HCEC 1CT (cell line): ENCODE measurements at regions not wholly inside any gene's neighbourhood (a gene's known extent, or its start where the extent isn't known, plus 50 kb on each side); places are given as distances from the start of the nearest gene placed in this dataset.

Experiments
- DNase-seq: peaks from one replicate; pipeline ENCODE4 v3.0.0-alpha.2; 2017

DNA sequence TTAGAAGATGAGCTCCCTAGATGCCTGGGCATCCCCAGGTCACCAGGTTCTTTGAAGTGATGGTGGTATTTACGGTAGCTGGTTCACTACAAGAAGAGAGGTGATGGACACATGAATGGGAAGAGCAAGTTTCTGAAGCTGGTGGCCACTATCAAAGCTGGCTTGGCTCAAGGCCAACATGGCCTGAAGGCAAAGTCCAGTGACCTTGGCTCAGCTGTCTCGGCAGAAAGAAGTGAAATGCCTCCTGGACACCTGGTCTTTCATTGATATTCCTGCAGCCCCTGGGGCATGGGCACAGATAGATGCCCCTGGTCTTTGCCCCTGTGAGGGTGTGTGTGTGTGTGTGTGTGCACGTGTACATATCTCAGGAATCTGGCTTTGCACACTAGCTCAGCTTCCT is 441.8 kb upstream of the TMPO start:
- DNase-seq, result no peak

DNA sequence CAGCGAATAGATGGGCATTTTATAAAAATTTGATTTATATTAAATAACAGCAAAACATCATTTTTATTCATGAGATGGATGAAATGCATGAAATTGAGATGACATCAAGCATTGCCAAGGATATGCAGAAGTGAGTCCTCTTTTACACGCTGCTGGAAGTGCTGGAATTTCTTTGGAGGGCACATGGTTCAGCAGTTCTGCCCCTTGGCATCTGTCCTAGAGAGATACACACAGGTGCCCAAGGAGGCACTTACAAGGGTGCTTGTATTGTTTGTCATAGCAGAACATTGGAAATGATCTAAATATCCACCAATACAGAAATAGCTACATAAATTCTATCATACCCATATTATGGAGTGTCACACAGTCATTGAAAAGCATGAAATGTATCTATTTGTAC is 441.1 kb upstream of the TMPO start:
- DNase-seq, result no peak

DNA sequence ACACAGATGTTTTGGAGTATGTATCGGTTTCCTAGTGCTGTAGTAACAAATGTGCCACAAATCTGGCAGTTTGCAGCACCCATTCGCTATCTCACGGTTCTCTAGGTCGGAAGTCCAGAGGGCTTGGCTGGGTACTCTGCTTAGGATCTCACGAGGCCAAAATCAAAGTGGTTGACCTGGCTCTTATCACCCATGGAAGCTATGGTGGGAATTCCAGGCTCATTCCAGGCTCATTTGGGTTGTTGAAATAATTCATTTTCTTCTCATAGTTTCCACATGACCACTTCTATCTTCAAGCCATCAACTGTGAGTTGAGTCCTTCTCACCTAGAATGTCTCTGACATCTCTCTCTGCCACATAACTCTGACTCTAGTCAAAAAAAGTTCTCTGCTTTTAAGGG is 431.0 kb upstream of the TMPO start:
- DNase-seq, result no peak

DNA sequence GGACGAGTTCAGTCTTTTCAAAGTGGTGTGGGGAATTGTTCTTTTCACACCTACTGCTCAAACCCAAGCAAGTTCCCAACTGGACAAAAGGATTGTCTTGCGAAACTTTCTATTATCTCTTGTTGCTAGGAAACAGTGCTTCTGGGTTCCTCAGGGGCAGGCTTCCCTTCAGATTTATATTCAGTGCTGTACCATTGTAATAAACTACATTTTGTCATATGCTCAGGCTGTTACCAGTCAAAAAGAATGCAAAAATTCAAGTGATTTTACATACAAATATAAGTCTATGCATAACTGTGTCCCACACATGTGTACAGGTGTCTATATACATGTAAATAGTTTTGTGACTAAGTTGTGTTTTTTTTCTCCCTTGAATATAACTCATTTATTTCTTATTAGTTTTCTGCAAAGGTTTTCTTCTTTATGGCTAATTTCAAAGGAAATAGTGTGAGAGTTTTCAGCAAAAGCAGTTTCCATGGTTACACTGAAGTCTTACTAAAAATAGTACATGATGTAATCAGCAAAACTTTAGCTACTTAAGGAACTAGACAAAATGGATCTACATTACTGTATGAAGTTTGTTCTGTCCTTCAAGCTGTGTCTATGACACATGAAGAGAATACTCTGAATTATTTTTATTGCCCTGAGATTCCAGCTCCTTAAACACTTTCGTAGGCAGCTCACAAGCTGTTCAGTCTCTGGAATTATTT is 430.2 kb upstream of the TMPO start:
- DNase-seq, result no peak

DNA sequence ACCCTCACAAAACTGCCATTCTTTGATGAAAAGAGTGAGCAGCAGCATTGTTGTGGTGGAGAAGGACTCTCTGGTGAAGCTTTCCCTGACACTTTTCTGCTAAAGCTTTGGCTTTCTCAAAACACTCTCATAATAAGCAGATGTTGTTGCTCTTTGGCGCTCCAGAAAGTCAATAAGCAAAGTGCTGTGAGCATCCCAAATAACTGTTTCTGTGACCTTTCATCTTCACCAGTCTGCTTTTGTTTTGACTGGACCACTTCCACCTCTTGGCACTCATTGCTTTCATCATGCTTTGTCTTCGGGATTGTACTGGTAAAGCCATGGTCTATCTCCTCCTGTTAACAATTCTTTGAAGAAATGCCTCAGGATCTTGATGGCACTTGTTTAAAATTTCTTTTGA is 424.7 kb upstream of the TMPO start:
- no peak for DNase-seq

DNA sequence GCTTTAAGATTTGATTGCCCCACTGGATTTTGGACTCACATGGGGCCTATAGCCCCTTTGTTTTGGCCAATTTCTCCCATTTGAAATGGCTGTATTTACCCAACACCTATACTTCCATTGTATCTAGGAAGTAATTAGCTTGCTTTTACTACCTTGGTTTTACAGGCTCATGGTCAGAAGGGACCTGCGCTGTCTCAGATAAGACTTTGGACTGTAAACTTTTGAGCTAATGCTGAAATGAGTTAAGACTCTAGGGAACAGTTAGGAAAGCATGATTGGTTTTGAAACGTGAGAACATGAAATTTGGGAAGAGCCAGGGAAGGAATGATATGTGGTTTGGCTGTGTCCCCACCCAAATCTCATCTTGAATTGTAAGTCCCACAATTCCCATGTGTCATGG is 419.0 kb upstream of the TMPO start:
- DNase-seq, result no peak

DNA sequence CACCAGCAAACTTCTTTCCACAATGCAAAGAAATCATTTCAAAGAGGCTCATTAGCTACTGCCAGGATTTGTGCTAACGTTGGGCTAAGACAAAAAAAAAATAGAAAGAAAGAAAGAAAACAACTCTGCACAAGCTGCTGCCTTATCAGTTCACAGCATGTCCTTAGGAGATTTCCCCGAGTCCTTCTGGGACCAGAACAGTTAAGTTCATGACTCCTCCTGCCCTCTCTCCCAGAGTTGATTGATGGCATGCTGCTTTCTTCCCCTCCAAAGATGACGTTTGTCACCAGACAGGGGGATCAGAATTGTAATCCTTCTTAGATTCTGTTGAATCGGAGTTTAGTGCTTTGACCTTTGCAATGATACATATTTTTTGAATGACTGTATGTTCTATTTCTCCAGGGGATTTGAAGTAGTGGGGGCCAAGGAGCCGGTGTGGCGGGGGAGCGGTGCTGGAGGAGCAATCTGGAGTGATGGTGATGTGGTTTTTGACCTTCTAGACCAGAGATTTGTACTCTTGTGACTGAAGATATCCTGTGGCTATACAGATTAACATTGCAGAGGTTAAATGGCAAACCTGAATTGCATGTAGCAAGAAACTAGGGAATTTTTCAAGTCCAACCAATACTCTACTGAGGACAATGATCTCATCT is 409.2 kb upstream of the TMPO start:
- no peak for DNase-seq

DNA sequence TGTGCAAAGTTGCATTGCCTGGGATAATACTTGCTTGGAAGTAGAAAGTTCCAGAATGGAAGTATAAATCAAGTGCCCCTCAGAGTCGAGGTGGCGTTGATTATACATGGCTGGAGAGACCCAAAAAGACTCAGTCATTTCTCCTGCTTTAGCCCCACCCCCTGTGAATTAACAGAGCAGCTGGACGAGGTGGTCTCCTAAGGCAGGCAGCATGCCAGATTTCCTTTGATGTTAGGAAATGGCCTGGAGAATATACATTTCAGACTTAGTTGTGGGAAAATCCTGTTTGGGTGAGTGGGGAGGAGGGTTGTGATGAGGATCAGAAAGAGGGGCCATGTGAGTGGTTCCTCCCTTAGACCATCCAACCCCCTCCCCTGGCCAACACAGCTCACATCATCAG is 406.1 kb upstream of the TMPO start:
- DNase-seq, result no peak

DNA sequence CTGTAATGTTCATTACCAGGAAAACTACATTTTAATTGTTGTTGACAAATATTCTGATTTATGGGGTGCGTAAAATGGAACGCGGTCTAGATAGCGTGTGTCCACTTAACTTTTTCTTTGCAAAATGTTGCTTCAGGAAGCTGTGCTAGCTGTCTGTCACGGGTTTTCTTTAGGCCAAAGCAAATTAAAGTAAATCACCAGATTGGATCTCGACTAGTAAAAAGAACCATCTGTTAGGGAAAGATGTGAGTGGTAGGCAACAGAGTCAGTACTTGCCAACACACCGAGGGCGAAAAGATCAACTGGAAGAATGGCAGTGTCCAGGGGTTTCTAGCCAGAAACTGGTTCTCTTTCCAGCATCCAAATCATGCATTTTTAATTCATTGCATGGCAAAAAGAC is 404.9 kb upstream of the TMPO start:
- DNase-seq, result no peak

DNA sequence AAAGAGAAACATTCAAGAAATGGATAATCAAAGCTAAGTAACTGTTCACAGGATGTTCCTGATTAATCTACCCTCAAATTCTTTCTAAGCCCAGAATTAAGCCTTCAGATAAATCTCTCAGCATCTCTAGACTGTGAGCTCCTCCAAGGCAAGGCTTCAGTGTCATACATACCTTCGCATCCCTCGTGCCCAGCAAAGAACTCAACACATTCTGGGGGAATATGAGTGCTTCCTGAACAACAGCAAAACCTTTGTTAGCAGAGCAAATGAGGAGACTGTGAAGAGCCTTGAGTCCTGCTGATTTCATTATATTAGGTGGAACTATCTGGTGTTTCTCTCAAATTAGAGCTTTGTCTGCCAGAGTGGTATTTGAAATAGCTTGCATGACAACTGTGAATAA is 401.8 kb upstream of the TMPO start:
- no peak for DNase-seq

DNA sequence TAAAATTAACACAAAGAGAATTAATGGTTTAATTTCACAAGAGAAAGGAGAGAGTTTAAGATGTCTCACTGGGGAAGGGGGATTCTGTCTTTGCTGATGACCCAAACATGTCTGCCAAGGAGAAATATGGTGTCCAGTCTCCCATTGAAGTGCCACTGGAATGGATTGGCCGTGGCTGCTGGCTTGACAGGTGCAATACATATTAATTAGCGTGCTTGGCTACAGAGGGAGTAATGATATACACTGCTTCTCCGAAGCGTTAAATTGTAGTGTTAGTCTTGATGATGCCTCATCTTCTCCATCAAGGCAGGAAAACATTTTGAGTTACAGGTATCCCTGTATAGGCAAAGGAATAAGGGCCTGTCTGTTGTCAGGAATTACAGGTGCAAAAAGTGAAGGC is 393.4 kb upstream of the TMPO start:
- no peak for DNase-seq

DNA sequence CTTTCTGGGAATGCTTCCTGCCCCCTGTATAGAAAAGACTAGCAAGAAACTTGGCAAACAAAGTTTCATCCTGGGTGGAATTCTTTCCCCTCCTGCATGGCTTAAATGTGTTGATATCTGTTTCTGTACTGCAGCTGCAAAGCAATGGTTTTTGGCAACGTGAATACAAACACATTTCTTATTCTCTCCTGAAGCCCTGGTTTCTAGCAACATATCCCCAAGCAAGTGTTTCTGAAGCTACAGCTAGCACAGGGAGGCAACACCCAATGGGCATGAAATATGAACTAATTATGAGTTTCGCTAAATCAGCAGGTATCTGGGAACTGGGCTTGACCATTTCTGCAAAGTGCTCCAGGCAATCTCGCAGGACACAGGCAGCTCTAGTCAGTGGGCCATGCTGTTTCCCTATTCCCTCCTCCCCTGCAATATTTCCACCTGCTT is 392.3 kb upstream of the TMPO start:
- no peak for DNase-seq

DNA sequence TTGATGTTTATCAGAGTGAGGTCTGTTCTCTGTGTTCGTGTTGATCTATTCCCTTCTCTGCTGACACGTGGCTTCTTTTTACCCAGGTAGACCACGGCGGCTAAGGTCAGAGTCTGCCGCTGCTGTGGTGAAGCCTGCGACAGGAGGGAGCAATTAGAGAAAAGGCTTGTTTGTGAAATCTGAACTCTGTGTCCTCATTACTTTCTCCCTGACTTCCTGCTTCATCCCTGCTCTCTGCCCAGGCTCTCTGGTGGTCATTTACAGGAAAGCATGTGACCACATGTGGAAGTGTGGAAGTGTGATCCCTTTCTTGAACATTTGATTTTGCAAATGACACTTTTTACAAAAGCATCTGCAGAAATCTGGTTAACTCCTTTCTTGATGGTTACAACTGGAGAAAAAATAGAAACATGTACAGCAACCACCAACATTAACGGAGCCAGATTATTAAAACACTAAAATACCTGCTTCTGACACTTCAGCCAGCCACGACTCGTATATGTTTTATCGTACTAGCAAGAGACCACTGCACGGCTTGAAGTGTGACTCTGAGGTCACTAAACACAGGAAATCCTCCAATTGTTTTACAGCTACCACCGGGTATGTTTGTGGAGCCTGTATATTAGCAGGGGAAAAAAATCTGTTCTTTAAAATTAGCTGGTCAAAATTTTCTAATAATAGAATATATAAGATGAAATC is 388.6 kb upstream of the TMPO start:
- DNase-seq, result no peak

DNA sequence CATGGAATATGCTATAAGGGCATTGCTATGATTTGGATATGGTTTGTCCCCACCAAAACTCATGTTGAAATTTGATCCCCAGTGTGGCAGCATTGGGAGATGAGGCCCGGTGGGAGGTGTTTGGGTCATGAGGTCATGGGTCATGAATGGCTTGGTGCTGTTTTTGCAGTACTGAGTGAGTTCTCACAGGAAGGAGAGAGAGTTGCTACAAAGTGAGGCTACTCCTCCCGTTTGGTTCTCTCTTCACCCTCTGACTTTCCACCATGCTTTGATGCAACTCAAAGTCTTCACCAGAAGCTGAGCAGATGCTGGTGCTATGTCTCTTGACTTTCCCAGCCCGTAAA is 388.1 kb upstream of the TMPO start:
- no peak for DNase-seq

DNA sequence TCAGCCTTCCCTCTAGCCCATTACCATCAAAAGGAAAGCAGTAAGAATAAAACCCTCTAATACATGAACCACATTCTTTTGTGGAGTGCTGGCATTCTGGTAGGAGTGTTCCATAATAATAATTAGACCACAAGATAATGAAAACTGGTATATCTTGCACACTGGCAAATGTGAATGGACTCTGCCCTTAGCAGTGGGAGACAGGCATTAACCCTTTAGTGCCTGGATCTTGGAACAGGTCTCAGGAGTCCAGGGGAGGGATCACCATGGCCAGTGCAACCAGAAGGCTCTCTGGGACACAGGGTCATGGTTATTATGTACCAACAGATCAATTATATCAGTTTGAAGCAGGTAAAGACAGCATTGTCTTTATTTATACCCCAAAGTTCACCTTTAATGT is 387.5 kb upstream of the TMPO start:
- no peak for DNase-seq

DNA sequence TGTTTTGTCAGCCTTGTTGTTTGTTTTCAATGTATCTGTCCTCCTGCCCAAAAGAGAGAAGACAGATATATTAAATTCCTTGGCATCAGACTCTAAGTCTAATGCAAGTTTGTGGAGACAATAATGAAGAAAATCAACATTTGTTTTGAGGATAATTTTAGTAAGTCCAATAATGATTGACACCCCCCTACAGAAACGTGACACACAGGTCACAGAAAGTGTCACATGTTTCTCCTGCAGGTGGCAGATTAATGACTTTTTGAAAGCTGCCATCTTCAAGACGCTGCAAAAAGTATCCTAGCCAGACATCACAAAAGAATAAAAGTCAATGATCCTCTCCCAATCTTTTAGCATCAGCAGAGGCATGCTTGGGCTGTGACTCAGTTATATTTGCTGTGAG is 378.8 kb upstream of the TMPO start:
- DNase-seq, result no peak

DNA sequence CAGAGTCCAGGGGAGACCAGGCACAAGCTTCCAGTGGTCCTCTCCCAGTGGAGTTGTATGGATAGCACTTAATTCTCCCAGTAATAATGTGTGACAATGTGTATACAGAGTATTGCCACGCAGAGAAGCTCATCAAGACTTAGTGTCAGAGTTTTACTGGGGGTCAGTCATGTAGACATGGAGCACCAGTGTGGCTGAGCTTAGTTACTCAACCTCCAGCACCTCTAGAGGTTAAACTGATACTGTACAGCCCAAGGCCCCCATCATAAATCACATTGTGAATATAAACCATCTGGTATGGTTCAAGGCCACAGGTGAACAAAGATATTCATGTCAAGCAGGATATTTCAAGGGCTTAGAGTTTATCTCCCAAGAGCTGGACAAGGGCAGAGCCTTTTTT is 378.1 kb upstream of the TMPO start:
- no peak for DNase-seq

DNA sequence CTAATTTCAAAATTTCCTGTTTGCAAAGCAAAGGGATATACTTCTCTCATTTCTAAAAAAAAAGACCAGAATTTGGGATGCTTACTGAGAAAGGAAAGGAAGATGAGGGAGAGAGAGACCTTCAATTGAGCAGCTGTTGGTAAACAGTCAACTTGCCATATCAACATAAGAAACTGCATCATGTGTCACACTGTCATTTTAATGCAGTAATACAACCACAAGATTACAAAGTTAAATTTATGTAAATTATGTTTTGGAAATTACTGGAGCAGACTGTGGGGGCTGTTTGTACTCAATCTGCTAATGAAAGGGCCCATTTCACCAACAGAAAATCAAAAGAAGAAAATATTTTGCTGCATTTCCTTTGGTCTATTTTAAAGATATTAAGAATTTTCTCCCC is 370.4 kb upstream of the TMPO start:
- no peak for DNase-seq

DNA sequence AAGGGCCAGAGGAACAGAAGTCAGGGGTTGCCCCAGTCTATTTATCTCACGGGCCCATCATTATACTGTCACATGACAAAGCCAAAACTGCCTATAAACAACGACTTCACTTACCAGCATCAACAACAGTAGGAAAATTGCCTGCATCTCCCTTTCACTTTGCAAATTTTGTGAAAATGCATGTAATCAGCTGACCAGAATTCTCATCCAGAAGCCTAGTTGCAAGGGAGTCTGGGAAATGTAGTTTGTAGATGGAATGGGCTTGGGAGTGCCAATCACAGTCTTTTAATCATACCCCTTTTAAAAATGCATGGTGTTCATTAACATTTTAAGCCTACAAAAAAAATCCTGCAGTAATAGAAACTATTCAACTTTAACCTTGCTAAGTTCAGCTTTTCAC is 369.3 kb upstream of the TMPO start:
- no peak for DNase-seq

DNA sequence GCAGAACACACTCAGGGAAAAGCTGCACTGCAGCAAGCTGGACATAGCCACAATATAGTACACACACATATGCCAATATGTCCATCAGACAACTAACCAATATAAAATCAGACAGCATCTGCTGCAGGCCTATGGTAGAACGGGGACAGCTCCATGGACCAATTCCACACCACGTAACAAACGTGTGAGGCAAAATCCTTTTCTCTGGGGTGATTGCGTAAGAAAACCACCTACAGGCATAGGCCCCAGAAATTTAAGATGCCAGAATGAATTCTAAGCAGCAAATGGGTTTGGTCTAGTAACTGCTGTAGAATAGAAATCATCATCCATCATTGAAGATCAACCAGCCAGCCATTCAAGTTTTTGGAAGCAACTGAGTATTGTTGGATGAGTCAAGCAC is 368.9 kb upstream of the TMPO start:
- no peak for DNase-seq

DNA sequence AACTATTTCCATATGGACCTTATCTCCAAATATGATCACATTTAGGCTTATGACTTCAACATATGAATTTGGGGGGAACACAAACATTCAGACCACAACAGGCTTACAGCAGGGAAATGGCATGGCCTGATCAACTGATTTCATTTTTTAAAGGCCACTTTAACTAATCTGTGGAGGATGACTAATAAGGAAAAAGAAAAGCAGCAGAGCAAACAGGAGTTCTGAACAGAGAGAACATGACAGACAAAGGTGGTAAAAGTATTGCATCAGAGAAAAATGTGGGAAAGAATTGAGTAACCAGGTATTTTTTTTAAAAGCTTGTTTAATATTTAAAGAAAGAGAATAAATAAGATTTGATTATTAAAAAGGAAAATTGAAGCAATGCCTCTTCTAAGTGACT is 366.1 kb upstream of the TMPO start:
- no peak for DNase-seq

DNA sequence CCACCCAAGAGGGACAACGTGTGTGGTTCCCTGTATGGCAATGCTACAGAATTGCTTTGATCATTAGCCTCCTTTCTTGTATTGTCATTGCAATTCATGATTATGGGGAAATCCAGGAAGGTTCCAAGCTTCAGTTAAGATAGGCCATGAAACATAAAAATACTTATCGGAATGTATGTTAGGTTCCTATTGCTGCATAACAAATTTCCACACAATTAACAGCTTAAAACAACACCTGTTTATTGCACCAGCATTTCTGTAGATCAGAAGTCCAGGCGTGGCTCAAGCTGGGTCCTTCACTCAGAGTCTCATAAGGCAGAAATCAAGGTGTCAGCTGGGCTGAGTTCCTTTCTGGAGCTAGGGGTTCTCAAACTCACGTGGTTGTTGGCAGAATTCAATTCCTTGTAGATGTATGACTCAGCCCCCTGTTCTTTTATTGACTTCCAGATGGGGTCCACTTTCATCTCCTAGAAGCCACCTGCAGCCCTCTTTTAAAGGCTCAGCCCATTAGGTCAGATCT is 365.6 kb upstream of the TMPO start:
- DNase-seq, result no peak

DNA sequence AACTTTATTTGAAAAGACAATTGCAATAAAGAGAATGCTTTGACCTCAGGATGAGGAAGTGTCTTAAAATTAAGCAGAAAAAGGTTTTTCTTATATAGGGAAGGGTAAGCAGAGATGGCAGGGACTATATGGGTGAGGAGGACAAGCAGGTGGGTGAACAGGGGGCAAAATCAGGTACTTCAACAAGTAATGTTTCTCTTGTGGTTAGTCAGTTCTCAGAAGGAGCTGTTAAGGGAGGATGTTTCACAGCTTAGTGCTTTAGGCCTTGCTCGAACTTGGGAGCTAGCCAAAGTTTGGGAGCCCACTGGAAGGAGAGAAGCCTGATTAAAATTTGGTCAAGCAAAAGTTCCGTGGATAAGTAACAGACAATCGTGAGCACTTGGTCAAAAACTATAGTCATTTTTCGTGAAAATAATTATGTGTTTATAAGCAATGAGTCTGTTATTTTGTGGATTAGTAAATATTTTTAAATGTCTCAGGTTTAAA is 364.2 kb upstream of the TMPO start:
- DNase-seq, result no peak

DNA sequence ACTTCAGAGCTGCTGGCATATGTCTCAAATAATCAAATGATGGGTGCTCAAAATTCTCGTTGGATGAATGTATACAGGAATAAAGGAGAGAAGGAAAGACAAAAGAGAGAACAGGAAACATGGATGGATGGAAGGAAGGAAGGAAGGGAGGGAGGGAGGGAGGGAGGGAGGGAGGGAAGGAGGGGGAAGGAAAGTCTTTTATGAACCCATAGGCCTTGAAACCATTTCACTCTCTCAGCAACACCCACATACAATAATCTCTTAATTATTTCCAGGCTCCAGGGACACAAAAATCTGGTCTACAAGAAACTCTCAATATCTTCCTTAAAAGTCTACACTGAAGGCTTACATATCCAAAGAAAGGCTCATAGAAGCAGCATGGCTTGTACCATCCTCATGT is 363.4 kb upstream of the TMPO start:
- DNase-seq, result no peak
